ENCODE measurements at regions not wholly inside any gene's neighbourhood (a gene's known extent, or its start where the extent isn't known, plus 50 kb on each side); places are given as distances from the start of the nearest gene placed in this dataset.
A peak's percentile ranks its signal among the peaks of the same experiment; 100 is the strongest.

- DNase-seq = no peak
- Histone ChIP-seq H3K9me3 (no peaks in the 10 kb centered on the region), H3K27ac (no peak overlapping the region), H3K36me3 (peaks cover 0 to 55% (median 2%) of the 10 kb centered on the region in 3 donors), H3K4me3 (no peak overlapping the region), H3K4me1 (no peaks in the 10 kb centered on the region), H3K27me3 (no peaks in the 10 kb centered on the region)
- TF ChIP-seq POLR2A (IDR thresholded peaks at IDR 0.05) (no peak), CTCF (IDR thresholded peaks at IDR 0.05) (no peak)
These were observed 72.6 kb upstream of the SLC4A11 start for GRCh38 chr20:3311623-3312022.

- TF ChIP-seq CTCF (IDR thresholded peaks at IDR 0.05) = no peak
- no peak for TF ChIP-seq POLR2A (IDR thresholded peaks at IDR 0.05)
- H3K4me3 ChIP-seq = no peak overlapping the region
- H3K36me3 ChIP-seq = peaks cover 0 to 54% (median 2%) of the 10 kb centered on the region in 3 donors
- no peak overlapping the region for H3K27ac ChIP-seq
- no peaks in the 10 kb centered on the region for H3K4me1 ChIP-seq
- no peaks in the 10 kb centered on the region for H3K9me3 ChIP-seq
- DNase-seq = no peak
- no peaks in the 10 kb centered on the region for H3K27me3 ChIP-seq
These were observed 70.2 kb upstream of the SLC4A11 start for GRCh38 chr20:3309226-3309625.

- no peak overlapping the region for H3K4me3 ChIP-seq
- H3K9me3 ChIP-seq = no peaks in the 10 kb centered on the region
- H3K36me3 ChIP-seq = peaks cover 0 to 61% (median 0%) of the 10 kb centered on the region in 3 donors
- TF ChIP-seq POLR2A (IDR thresholded peaks at IDR 0.05) (no peak), CTCF (IDR thresholded peaks at IDR 0.05) (no peak)
- no peaks in the 10 kb centered on the region for H3K4me1 ChIP-seq
- H3K27me3 ChIP-seq = no peaks in the 10 kb centered on the region
- DNase-seq = no peak
- no peak overlapping the region for H3K27ac ChIP-seq
These were observed 68.7 kb upstream of the SLC4A11 start for GRCh38 chr20:3307725-3308124.

GRCh38 chr20:3307078-3307477, 68.1 kb upstream of the SLC4A11 start:
- no peak overlapping the region for H3K4me3 ChIP-seq
- peaks cover 0 to 61% (median 0%) of the 10 kb centered on the region in 3 donors for H3K36me3 ChIP-seq
- no peak for DNase-seq
- H3K9me3 ChIP-seq = no peaks in the 10 kb centered on the region
- no peaks in the 10 kb centered on the region for H3K4me1 ChIP-seq
- peak overlapping the region in 1 of 4 donors; percentile 4 for H3K27ac ChIP-seq
- TF ChIP-seq POLR2A (IDR thresholded peaks at IDR 0.05) = no peak
- TF ChIP-seq CTCF (IDR thresholded peaks at IDR 0.05) = no peak
- H3K27me3 ChIP-seq = no peaks in the 10 kb centered on the region

- DNase-seq = no peak
- Histone ChIP-seq H3K4me1 (no peaks in the 10 kb centered on the region), H3K9me3 (no peaks in the 10 kb centered on the region), H3K27me3 (no peaks in the 10 kb centered on the region), H3K36me3 (peaks cover 0 to 60% (median 0%) of the 10 kb centered on the region in 3 donors), H3K4me3 (no peak overlapping the region), H3K27ac (no peak overlapping the region)
- TF ChIP-seq POLR2A (IDR thresholded peaks at IDR 0.05) (no peak), CTCF (IDR thresholded peaks at IDR 0.05) (no peak)
These were observed 67.1 kb upstream of the SLC4A11 start for GRCh38 chr20:3306068-3306467.

- TF ChIP-seq POLR2A (IDR thresholded peaks at IDR 0.05) (no peak), CTCF (IDR thresholded peaks at IDR 0.05) (no peak)
- Histone ChIP-seq H3K36me3 (peaks cover 0 to 51% (median 0%) of the 10 kb centered on the region in 3 donors), H3K4me1 (no peaks in the 10 kb centered on the region), H3K4me3 (no peak overlapping the region), H3K27ac (no peak overlapping the region), H3K27me3 (no peaks in the 10 kb centered on the region), H3K9me3 (no peaks in the 10 kb centered on the region)
- no peak for DNase-seq
These were observed 65.5 kb upstream of the SLC4A11 start for GRCh38 chr20:3304456-3304855.

All from Peyer's patch (tissue), 4 donors.